NOMO-1 treated with DMSO at 0.1 percent for 48 hours (cell line): ENCODE measurements at regions not wholly inside any gene's neighbourhood (a gene's known extent, or its start where the extent isn't known, plus 50 kb on each side); places are given as distances from the start of the nearest gene placed in this dataset.

ENCODE experiments used
- DNase-seq: peaks from one replicate; lab custom pipeline; 2025; ENCODE audit not compliant: unreplicated experiment; lab: John Stamatoyannopoulos, UW

- no peak for DNase-seq
Measured at GRCh38 chr6:21807299-21808044, 213.9 kb downstream of the SOX4 start.

DNA sequence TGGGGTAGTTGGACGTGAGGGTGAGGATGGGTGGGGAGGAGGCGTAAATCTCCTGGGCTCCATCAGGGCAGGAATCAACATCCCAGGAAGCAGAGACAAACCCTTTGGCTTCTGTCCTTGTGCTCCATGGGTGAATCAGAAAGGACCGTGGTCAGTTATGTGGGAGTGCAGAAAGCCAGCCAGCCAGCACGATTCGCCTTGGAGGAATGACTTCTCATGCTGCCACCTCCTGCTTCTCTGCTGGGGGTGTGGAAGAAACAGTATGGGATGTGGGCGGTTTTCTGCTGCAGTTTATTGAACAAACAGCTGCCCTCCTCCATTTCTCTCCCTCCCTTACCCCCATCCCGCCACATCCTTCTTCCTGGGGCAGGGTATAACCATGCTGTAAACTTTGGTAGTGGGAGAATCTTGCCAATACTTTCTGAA, 214.5 kb downstream of the SOX4 start:
- no peak for DNase-seq

DNA sequence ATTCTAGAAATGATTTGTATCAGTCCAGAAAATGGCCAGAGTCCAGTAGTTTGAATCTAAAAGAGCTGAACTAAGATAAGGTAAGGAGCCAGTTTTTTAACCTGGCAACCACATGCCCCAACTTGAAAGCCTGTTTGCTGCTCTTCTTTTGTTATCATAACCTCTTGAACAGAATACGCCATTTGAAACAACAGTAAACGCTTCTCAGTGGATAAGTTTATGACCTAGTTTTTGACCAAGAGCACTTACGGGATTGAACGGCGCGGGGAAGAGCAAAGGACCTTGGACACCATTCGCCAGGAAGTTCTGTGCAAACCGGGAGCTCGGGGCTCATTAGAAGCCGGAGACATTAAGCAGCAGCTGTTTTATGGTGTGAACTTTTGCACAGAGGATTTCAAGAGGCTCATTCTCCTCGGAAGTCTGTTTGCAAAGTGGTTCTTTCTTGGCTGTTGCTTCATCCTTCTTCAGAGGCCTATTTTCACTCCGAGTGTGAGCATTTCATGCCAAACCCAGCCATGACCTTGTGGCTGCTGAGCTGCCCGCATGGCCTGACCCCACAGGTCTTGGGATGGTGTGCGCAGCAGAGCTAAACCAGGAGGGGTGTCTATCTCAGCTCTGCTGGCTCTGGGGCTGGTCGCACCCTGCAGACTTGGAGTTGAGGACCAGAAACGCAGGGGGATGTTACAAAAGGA, 215.1 kb downstream of the SOX4 start:
- no peak for DNase-seq

DNA sequence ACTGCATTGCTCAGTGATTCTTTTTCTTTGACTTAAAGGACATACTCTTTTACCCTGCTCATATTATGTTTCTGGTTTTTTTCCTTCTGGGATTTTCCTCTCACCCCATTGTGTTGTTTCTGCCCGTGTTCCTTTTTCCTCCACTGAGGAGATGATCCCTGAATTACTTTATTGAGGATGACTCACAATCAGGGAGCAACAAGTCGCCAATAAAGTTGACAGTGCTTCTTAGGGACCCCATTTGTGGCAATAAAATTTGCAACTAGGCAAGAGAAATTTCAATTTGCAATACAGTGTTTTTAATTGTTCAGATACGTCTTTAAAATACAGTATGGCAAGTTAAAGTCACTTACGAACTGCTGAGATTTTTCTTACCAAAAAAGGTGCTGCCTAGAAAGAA, 217.9 kb downstream of the SOX4 start:
- DNase-seq = no peak

- no peak for DNase-seq
Measured at GRCh38 chr6:21816231-21816630, 222.7 kb downstream of the SOX4 start.

DNA sequence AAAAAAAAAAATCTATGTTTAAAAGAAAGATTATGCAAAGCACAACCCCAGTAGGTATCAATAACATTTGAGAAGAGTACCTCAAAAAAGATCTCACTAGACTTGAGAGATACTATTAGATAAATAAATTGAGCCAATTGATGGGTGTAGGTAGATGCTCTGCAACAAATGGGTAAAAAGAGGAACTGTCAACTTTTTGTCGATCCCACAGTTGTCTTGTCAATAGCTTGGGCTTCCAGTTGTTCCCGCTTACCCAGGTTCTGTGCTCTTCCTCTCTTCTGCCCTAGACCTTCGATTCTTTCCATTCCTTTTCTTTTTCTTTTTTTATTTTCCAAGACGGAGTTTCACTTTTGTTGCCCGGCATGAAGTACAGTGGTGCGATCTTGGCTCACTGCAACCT, 226.9 kb downstream of the SOX4 start:
- DNase-seq = no peak

GRCh38 chr6:21823371-21823770, 229.8 kb downstream of the SOX4 start:
- peak; percentile 47 for DNase-seq

DNA sequence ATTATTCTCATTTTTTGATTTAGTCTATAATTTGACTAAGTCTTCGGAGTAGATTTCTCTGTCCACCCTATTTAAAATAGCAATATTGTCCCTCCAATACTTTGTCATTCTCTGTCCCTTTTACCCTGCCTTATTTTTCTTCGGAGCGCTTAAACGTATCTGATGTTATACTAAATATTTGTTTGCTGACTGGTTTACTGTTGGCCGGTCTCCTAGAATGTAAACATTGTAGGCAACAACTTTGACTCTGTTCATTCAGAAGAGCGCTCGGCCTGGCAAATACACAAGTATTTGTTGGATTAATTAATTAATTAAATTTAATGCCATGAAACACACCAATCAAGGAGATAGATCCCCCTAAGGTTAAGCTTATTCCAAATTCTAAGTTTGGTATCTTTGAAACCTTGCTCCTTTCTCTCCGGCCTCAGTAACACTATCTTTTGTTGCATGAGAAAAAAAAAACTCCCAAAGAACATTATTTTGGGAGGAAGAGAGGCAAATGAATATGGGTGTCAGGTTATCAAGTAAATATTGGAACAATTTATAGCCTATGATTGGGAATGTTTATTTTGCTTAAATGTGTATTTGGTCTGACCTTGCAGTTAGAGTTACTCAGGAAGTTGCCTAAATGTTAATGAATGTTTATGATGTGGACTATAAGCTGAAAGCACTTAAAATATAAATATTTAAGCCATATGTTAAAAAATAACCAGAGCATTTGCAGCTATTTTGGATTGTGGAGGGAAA, 231.1 kb downstream of the SOX4 start:
- no peak for DNase-seq

GRCh38 chr6:21826023-21826422, 232.5 kb downstream of the SOX4 start:
- no peak for DNase-seq

DNA sequence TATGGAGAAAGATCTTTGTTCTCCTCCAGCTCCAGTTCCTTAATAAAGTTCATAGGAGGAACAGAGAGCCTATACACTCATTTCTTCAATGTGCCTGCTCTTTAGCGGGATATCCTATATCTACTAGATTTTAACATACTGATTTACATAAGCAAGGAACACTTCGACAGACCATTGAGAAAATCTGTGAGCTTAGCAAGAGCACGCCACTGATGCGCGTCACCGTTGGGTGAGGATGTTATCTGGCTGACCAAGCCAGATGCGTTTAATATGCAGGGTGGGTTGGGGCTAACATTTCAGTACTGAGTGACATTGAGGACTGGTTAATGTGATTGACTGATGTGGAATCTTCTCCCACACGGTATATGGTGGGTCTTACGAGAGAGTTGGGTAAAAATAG, 233.4 kb downstream of the SOX4 start:
- no peak for DNase-seq

- DNase-seq = no peak
Measured at GRCh38 chr6:21827425-21828202, 234.1 kb downstream of the SOX4 start.

DNA sequence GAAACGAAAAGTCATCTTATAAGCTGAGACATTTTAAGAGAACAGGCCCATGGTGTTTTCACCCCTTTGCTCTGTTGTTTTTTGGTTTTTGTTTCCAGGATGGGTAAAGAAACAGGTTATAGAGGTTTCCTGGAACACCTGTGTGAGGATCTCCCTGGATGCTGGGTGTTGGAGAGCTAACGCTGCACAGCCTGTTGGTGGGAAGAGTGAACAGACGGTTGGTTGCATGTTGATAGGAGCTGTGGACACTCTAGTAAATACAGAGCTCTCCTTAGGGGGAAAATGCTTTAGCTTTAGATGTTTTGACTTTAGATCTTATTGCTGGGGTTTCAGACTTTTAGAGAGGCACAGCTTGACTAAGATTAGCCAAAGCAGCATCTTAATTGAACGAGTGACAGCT, 235.2 kb downstream of the SOX4 start:
- DNase-seq = no peak

- DNase-seq = no peak
Measured at GRCh38 chr6:21829126-21829525, 235.6 kb downstream of the SOX4 start.

DNA sequence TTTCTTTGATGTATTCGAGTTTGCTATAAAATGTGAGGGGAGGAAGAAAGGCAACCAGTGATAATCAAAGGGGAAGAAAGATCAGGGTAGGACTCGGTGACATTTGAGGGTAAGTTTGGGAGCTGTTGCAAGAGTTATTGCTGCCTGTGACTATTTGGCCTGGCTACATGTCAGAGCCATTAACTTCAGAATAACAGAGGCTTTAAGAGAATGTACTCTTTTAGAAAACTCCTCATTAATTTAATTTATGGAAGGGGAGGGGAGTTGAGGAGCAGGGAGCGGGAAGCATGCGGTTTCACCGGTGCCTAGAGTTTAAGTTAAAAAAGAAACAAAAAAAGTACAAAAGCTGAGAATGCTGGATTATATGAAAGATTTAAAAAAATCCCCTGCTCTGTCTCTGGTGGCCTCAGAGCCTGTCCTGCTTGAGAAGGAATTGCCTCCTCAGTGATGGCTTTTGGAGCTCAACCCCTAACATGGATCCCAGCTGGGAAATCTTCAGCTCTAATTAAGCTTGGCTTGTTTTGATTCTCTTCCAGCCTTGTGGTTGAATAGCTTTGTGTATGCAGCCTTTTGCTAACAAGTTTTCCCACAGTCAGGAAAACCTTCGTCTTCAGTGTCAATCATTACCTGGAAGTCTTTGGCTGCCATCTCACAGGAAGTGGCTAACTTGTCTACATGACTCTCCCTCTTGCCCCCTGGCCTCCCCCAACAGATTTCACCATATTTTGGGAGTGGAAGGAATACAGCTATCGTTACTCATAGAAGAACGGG, 238.2 kb downstream of the SOX4 start:
- no peak for DNase-seq

- DNase-seq = no peak
Measured at GRCh38 chr6:21836277-21836676, 242.7 kb downstream of the SOX4 start.

DNA sequence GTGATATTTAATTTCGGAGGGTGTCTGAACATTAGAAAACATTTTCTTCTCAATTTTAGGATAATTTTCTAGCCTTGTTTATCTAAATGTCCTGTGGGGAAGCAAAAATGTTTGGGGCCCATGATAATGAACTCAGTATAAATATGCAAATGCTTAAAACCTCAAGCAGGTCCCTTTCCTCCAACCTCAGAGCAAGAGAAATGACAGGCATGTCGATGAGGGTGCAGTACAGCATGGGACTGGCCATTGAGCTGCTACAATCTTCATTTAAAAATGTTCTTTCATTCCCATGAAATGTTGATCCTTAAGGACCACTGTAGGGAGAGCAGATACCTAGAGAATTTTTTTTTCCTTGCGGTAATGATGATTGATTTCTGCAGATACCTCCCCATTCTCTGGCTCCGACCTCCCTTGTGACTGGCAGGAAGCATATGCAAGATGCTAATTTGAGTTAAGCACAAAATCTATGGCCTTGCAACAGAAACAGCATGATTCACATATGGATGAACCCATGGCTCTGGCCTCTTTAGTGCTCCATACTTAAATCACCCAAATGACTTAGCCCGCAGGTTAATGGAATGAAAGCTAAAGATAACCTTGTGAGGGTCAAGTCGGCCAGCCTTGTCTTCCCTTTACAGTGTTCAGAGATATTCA, 243.3 kb downstream of the SOX4 start:
- DNase-seq = no peak

- peak; percentile 4 for DNase-seq
Measured at GRCh38 chr6:21840428-21840827, 246.9 kb downstream of the SOX4 start.

GRCh38 chr6:21842875-21843645, 249.5 kb downstream of the SOX4 start:
- no peak for DNase-seq
